ENCODE measurements at regions not wholly inside any gene's neighbourhood (a gene's known extent, or its start where the extent isn't known, plus 50 kb on each side); places are given as distances from the start of the nearest gene placed in this dataset.

GRCh38 chr7:136256491-136256890 lies 279.3 kb upstream of the MTPN start:
- Histone ChIP-seq H3K36me3 (ENCODE audit: control insufficient read depth in 4 of 4, insufficient read depth in 3 of 4, low read depth in 1 of 4, low read length in 3 of 4) (no peaks in the 10 kb centered on the region), H3K9me3 (ENCODE audit: control insufficient read depth in 4 of 4, low read length in 3 of 4) (peaks cover 0 to 5% (median 0%) of the 10 kb centered on the region in 4 donors), H3K9ac (ENCODE audit: low read depth in 1 of 2, low read length in 2 of 2) (no peak overlapping the region), H3K4me1 (ENCODE audit: control insufficient read depth in 4 of 4, insufficient read depth in 4 of 4, low read length in 3 of 4) (no peaks in the 10 kb centered on the region), H3K27me3 (ENCODE audit: control insufficient read depth in 4 of 4, insufficient read depth in 4 of 4, low read length in 3 of 4) (no peaks in the 10 kb centered on the region), H3K4me3 (ENCODE audit: low read depth in 1 of 3, low read length in 3 of 3) (no peak overlapping the region), H3K27ac (ENCODE audit: low read depth in 1 of 2, low read length in 2 of 2) (no peak overlapping the region)
- no peak for DNase-seq (ENCODE audit: low spot score)
- whole genome bisulfite sequencing, result 73% methylated on average over 3 of the region's 3 CpGs
- no peak for TF ChIP-seq REST (IDR thresholded peaks at IDR 0.05)
- no peak for TF ChIP-seq ATF3 (IDR thresholded peaks at IDR 0.05)
- TF ChIP-seq HNF4G (IDR thresholded peaks at IDR 0.05), result no peak
- no peak for TF ChIP-seq MAX (IDR thresholded peaks at IDR 0.05)
- TF ChIP-seq FOXA2 (IDR thresholded peaks at IDR 0.05), result no peak
- no peak for TF ChIP-seq RXRA (IDR thresholded peaks at IDR 0.05)
- no peak for TF ChIP-seq YY1 (IDR thresholded peaks at IDR 0.05)
- TF ChIP-seq FOXA1 (IDR thresholded peaks at IDR 0.05), result no peak
- no peak for TF ChIP-seq EGR1 (IDR thresholded peaks at IDR 0.05; ENCODE audit: low read depth in 2 of 2)
- no peak for TF ChIP-seq TAF1 (conservative IDR thresholded peaks at IDR 0.05)

GRCh38 chr7:136254148-136254547 lies 277.0 kb upstream of the MTPN start:
- Histone ChIP-seq H3K4me1 (ENCODE audit: control insufficient read depth in 4 of 4, insufficient read depth in 4 of 4, low read length in 3 of 4) (no peaks in the 10 kb centered on the region), H3K9ac (ENCODE audit: low read depth in 1 of 2, low read length in 2 of 2) (no peak overlapping the region), H3K4me3 (ENCODE audit: low read depth in 1 of 3, low read length in 3 of 3) (no peak overlapping the region), H3K27me3 (ENCODE audit: control insufficient read depth in 4 of 4, insufficient read depth in 4 of 4, low read length in 3 of 4) (no peaks in the 10 kb centered on the region), H3K9me3 (ENCODE audit: control insufficient read depth in 4 of 4, low read length in 3 of 4) (peaks cover 0 to 5% (median 0%) of the 10 kb centered on the region in 4 donors), H3K27ac (ENCODE audit: low read depth in 1 of 2, low read length in 2 of 2) (no peak overlapping the region), H3K36me3 (ENCODE audit: control insufficient read depth in 4 of 4, insufficient read depth in 3 of 4, low read depth in 1 of 4, low read length in 3 of 4) (no peaks in the 10 kb centered on the region)
- DNase-seq (ENCODE audit: low spot score), result no peak
- WGBS, result 56% methylated on average over 6 of the region's 6 CpGs
- TF ChIP-seq TAF1 (conservative IDR thresholded peaks at IDR 0.05) (no peak), NR2F2 (IDR thresholded peaks at IDR 0.05) (no peak), GABPA (IDR thresholded peaks at IDR 0.05 in 1 of 2, conservative IDR thresholded peaks at IDR 0.05 in 1 of 2) (no peak), ATF3 (IDR thresholded peaks at IDR 0.05) (no peak), REST (IDR thresholded peaks at IDR 0.05) (no peak), EGR1 (IDR thresholded peaks at IDR 0.05; ENCODE audit: low read depth in 2 of 2) (no peak), SP1 (IDR thresholded peaks at IDR 0.05) (no peak), FOXA1 (IDR thresholded peaks at IDR 0.05) (no peak), JUND (IDR thresholded peaks at IDR 0.05) (no peak)

All from liver (tissue), 7 donors.